Activated CD8-positive, alpha-beta memory T cell treated with anti-CD3 and anti-CD28 coated beads, Interleukin-2, amount 50 U/mL, for 4 hours (primary cell): ENCODE measurements at regions not wholly inside any gene's neighbourhood (a gene's known extent, or its start where the extent isn't known, plus 50 kb on each side); places are given as distances from the start of the nearest gene placed in this dataset.
"Not testable (repeated sequence)": the region's sequence is repeated elsewhere in the genome, so short reads cannot be mapped to it uniquely, and the experiment has no call there.

Experiments used
- DNase-seq: peaks from one replicate; pipeline ENCODE4 v3.0.0-alpha.2; 2020

GRCh38 chr12:131381716-131382430 lies 329.0 kb upstream of the SFSWAP start:
- no peak for DNase-seq

GRCh38 chr12:131383291-131383690 lies 327.6 kb upstream of the SFSWAP start:
- DNase-seq, result no peak

- DNase-seq, result no peak
These were observed 326.9 kb upstream of the SFSWAP start for GRCh38 chr12:131383741-131384543.

- no peak for DNase-seq
These were observed 326.4 kb upstream of the SFSWAP start for GRCh38 chr12:131384544-131384855.

- no peak for DNase-seq
These were observed 325.4 kb upstream of the SFSWAP start for GRCh38 chr12:131385313-131386166.

- no peak for DNase-seq
These were observed 324.7 kb upstream of the SFSWAP start for GRCh38 chr12:131386167-131386521.

GRCh38 chr12:131386781-131387180 lies 324.1 kb upstream of the SFSWAP start:
- DNase-seq, result no peak

- DNase-seq, result no peak
These were observed 323.4 kb upstream of the SFSWAP start for GRCh38 chr12:131387281-131388163.

- DNase-seq, result not testable (repeated sequence)
These were observed 322.5 kb upstream of the SFSWAP start for GRCh38 chr12:131388164-131389053.

GRCh38 chr12:131389054-131390013 lies 321.6 kb upstream of the SFSWAP start:
- no peak for DNase-seq

GRCh38 chr12:131390412-131391334 lies 320.2 kb upstream of the SFSWAP start:
- DNase-seq, result no peak

- no peak for DNase-seq
These were observed 319.5 kb upstream of the SFSWAP start for GRCh38 chr12:131391399-131391798.

- DNase-seq, result not testable (repeated sequence)
These were observed 316.1 kb upstream of the SFSWAP start for GRCh38 chr12:131394752-131395151.

GRCh38 chr12:131395209-131395684 lies 315.6 kb upstream of the SFSWAP start:
- not testable (repeated sequence) for DNase-seq

GRCh38 chr12:131395971-131396573 lies 314.8 kb upstream of the SFSWAP start:
- DNase-seq, result no peak

GRCh38 chr12:131397493-131398181 lies 313.3 kb upstream of the SFSWAP start:
- DNase-seq, result no peak

GRCh38 chr12:131399000-131399399 lies 311.9 kb upstream of the SFSWAP start:
- DNase-seq, result no peak
